ENCODE measurements at regions not wholly inside any gene's neighbourhood (a gene's known extent, or its start where the extent isn't known, plus 50 kb on each side); places are given as distances from the start of the nearest gene placed in this dataset.
"Not testable (repeated sequence)": the region's sequence is repeated elsewhere in the genome, so short reads cannot be mapped to it uniquely, and the experiment has no call there.

GRCh38 chr4:107468156-107468555 lies 251.9 kb downstream of the PAPSS1 start:
- DNase-seq (ENCODE audit: low spot score), result no peak

- no peak for DNase-seq (ENCODE audit: low spot score)
Measured at GRCh38 chr4:107467461-107467860, 252.6 kb downstream of the PAPSS1 start.

DNA sequence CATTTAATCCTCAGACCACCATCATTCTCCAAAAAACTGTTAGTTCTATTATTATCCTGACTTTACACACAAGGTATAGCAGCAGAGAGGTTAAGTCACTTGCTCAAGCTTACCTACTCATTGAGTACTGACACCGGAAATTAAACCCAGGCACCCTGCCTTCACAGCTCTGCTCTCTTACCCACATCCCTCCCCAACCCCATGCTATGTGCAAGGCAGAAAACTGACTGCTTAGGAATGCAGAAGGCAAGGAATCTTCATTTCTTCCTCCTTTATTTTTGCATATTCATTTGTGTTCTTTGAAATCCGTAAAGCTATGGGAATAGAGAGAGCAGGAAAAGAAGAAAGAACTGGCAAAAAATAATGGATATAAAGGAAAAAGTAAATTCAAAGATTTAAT lies 261.8 kb downstream of the PAPSS1 start:
- no peak for DNase-seq (ENCODE audit: low spot score)

DNA sequence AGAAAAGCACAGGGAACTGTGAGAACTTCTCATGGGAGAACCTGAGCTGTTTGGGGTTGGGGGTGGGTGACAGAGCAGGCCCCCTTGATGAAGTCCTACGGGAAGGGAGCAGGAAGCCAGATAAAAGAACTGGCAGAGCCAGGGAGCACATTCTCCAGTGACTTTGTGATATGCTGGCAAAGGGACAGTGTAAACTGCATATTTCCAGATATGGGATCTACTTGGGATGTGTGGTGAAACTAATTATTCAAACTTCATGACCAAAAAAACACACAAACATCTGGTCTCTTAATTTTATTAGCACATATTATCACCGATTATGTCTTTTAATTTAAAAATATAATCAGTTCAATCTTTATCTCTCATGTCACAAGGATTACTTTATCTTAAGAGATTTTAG lies 266.0 kb downstream of the PAPSS1 start:
- DNase-seq (ENCODE audit: low spot score), result no peak

DNA sequence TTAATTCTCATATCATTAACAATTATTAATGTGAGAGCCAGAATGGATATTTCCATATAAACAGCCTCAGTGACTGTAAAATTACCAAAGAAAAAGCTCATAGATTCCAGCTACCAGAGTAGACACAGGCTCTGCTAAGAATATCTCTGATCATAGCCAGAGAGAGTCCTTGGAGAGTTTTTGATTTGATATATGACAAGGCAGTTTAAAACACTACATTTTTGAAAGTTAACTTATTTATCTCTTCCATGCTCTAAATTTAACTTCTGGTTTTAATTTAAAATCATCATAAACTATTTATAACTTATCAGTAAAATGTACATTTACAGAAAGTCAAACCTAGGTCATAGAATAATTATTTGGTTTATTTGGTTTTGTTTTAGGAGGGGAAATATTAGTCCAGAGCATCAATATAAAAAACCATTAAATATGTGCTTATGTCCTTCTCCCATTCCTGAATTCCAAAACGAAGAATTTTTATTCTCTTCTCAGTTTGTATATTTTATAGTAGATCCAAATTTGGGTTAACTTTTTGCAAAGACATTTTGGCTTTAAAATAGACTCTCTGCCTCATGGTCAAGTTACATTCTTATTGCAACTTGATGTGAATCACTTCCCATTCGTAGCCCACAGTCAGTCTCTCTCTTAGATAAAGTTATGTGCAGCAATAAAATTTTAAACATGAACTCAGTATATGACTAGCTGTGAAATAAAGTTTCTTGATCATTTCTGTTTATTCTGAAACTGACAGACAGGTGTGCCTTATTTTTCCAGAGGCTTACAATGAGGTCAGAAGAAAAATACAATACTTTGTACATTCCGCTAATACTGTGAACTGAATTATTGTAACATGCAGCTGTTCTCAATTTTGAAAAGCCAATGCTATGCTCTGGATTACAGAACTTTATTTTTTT lies 267.1 kb downstream of the PAPSS1 start:
- DNase-seq (ENCODE audit: low spot score), result no peak

DNA sequence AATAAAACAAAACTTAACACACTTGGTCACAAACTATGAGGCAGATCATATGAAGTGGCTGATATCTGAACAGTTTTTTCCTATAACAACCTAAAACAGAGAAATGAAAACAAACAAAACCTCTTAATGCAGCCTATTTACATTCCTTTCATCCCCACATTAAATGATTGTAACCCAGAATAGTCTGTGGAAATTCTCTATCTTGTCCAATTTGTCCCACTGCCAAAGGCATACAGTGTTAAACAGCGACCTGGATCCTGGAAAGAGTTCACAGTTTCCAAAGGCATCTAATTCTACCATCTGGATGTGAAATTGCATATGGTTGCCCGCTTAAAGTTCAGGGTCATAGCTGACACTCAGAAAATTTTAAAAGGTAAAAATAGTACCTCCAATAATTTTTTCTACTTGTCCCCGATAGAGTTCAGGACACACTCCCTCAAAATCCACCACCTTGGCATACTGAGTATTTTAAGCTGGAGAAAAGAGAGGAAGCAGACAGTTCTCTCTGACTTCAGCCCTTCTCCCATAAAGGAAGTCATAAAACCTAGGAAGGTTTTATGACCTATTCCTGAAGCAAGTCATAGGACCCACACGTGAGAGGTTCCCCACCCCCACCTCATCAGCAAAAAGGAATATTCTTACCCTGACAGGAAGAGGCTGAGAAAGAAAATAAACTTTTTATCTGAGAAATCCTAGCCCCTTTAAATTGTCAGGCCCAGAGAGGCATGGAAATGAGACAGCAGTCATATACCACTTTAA lies 270.2 kb downstream of the PAPSS1 start:
- DNase-seq (ENCODE audit: low spot score), result no peak

- DNase-seq (ENCODE audit: low spot score), result no peak
Measured at GRCh38 chr4:107442538-107443111, 277.4 kb downstream of the PAPSS1 start.

DNA sequence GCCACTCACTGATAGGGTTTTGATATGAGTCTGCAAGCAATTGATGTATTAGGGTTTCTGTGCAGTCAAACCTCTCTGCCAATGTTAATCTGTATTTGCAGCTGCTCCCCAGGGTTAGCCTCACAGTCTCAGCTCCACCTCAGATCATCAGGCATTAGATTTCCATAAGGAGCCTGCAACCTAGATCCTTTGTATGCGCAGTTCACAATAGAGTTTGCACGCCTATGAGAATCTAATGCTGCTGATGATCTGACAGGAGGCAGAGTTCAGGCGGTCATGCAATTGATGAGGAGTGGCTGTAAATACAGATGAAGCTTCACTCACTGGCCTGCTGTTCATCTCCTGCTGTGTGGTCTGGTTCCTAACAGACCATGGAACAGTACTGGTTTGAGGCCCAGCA lies 280.6 kb downstream of the PAPSS1 start:
- DNase-seq (ENCODE audit: low spot score), result no peak

- DNase-seq (ENCODE audit: low spot score), result not testable (repeated sequence)
Measured at GRCh38 chr4:107436471-107436870, 283.6 kb downstream of the PAPSS1 start.

DNA sequence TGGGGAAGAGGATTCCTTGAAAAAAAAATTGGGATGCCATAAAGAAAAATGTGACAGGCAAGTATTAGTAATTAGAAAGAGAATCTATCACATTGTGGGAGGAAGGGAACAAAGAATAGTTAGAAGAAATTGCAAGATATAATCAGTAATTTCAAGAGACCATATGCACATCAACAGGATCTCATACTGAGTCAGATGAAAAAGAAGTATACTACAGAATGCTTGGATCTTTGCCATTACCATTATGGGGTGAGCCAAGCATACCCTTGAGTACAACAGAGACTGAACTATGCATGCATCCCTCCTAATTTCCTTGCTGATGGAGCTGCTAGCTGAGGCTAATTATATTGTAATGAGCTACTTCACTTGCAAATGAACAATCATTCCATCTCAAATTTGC lies 287.6 kb downstream of the PAPSS1 start:
- no peak for DNase-seq (ENCODE audit: low spot score)

DNA sequence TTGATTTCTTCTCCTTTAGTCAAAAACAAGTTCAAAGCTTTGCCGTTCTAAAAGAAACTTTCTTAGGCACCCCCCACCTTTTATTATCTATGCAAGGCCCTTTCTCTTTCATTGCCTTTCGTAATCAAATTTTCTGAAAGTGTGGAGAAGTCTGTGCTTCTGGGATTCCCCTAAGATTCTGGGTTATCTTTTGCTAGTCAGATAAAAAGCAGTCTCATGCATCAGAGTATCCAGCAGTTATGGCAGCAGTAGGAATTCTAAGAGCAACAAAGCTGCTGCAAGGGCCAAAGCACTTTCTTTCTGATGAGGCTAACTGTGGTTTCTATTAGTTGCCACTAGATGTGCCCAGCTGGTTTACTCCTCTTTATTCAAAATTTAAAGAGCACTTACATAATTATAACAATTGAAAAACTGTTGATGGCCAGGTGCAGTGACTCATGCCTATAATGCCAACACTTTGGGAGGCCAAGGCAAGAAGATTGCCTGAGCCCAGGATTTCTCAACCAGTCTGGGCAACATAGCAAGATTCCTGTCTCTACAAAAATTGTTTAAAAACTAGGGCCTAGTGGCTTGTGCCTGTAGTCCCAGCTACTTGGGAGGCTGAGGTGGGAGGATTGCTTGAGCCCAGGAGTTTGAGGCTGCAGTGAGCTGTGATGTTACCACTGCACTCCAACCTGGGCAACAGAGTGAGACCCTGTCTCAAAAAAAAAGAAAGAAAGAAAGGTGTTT lies 296.2 kb downstream of the PAPSS1 start:
- DNase-seq (ENCODE audit: low spot score), result no peak

DNA sequence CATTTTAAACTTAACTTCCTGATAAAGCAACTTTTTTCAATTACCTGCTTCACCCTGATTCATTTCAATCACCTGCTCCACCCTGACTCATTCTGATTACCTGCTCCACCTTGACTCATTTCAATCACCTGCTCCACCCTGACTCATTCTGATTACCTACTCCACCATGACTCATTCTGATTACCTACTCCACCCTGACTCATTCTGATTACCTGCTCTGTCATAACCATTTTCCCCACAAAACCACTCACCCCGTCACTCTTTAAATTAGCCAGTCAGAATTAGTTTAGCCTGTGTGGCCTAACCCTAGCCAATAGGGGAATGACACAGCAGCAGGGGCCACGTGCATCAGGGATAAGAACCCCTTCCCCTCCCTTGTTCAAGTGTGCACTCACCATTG lies 300.5 kb downstream of the PAPSS1 start:
- not testable (repeated sequence) for DNase-seq (ENCODE audit: low spot score)

DNA sequence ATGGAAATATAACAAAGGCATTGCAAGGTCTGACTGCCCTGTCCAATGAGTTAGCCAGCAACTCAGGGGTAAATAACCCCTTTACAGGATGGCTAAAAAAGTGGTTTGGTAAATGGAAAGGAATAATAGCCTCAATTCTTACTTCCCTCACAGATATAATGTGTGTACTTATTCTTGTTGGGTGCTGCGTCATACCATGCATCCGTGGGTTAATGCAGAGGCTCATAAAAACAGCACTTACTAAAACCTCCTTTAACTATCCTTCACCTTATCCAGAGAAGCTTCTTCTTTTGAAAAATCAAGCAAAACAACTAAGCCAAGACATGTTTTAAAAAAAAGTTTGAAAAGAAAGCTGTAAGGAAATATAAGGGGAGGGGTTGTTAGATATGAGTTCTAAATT lies 301.0 kb downstream of the PAPSS1 start:
- DNase-seq (ENCODE audit: low spot score), result no peak

GRCh38 chr4:107415490-107415889 lies 304.5 kb downstream of the PAPSS1 start:
- DNase-seq (ENCODE audit: low spot score), result not testable (repeated sequence)

DNA sequence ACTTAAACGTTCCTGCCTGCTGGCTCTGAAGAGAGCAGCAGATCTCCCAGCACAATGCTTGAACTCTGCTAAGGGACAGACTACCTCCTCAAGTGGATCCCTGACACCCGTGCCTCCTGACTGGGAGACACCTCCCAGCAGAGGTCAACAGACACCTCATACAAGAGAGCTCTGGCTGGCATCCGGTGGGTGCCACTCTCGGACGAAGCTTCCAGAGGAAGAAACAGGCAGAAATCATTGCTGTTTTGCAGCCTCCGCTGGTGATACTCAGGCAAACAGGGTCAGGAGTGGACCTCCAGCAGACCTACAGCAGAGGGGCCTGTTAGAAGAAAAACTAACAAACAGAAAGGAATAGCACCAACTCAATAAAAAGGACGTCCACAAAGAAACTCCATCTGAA lies 310.2 kb downstream of the PAPSS1 start:
- not testable (repeated sequence) for DNase-seq (ENCODE audit: low spot score)

- DNase-seq (ENCODE audit: low spot score), result no peak
Measured at GRCh38 chr4:107408968-107409367, 311.1 kb downstream of the PAPSS1 start.

- DNase-seq (ENCODE audit: low spot score), result no peak
Measured at GRCh38 chr4:107404591-107405300, 315.3 kb downstream of the PAPSS1 start.

DNA sequence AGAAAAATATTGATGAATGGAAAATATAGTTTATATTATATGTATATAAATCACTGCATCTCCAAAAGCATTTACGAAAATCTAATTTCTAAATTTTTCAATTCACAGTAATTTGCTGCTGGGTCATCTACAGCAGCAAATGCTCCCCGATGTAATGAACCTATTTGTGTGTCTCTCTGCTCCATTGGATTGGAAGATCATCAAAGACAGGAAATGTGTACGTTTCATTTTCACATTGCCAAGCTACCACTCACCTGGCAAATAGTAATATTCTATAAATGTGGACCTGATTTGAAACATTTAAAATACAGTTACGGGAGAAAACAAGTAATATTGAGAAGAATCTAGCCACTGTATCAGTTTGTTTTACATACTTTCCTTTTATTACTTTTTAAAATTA lies 317.7 kb downstream of the PAPSS1 start:
- no peak for DNase-seq (ENCODE audit: low spot score)

DNA sequence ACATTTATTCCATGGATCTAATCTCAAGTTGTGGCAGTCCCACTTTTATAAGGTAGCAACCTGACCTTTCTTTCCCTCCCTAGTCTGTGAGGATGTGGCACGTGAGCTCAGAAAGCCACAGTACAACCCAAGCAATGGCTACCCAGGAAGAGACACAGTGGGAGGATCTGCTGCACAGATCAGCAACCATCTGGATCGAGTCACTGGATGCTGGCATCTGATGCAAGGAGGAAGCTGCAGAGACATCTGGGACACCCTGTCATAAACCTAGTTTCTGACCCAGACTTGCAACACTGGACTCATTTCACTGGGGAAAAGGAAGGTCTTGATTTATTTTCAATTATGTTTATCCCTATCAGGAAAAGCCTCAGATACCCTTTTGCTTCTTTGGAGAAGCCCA lies 327.1 kb downstream of the PAPSS1 start:
- DNase-seq (ENCODE audit: low spot score), result no peak

- no peak for DNase-seq (ENCODE audit: low spot score)
Measured at GRCh38 chr4:107392380-107392779, 327.7 kb downstream of the PAPSS1 start.

DNA sequence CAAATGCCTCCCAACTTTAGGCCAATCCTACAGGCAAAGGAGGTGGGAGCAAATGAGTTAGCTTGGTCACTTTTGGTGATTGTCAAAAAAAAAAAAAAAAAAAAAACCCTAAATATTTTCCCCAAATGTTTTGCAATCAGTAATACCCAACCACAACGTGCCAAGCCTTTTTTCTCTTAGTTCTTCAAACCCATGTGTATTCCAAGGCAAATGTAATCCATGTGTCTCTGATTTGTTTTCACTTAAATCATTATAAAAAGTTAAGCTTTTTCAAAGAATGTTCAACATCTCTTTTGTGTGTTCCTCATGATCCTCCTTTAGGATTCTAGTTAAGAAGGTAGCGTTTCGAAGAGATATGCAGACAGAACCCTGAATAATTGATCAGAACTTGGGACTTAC lies 328.4 kb downstream of the PAPSS1 start:
- no peak for DNase-seq (ENCODE audit: low spot score)

Data from HuH-7.5 (cell line).